ENCODE measurements at regions not wholly inside any gene's neighbourhood (a gene's known extent, or its start where the extent isn't known, plus 50 kb on each side); places are given as distances from the start of the nearest gene placed in this dataset.
A peak's percentile ranks its signal among the peaks of the same experiment; 100 is the strongest.

DNA sequence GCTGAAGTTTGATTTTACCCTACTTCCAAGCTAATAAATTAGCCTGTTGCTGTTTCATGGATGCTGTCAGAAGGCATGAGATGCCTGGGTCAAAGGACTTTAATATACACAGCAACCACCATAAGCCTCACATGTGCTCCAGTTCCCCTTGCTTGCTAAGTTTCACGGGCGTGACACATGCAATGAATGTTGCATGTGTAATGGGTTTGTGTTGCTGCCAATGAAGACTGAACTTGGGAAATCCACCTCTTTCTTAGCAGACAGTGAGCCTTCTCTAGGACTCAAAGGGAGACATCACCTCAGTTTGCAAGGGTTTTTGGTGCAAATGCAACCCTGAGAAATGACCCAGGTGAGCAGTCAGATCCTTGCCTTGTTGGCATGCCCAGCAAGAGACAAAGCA lies 505.5 kb upstream of the PODXL start:
- DNase-seq (ENCODE audit: low read depth), result no peak
- no peak for TF ChIP-seq CTCF (conservative IDR thresholded peaks at IDR 0.05; ENCODE audit: low read depth, low read length)
- H3K4me3 ChIP-seq (ENCODE audit: low read length), result no peak overlapping the region

- no peak for TF ChIP-seq CTCF (conservative IDR thresholded peaks at IDR 0.05; ENCODE audit: low read depth, low read length)
- no peak for DNase-seq (ENCODE audit: low read depth)
- no peak overlapping the region for H3K4me3 ChIP-seq (ENCODE audit: low read length)
These were observed 502.7 kb upstream of the PODXL start for GRCh38 chr7:132059141-132059540.

GRCh38 chr7:132055336-132056120 lies 499.1 kb upstream of the PODXL start:
- DNase-seq (ENCODE audit: low read depth), result no peak
- no peak for TF ChIP-seq CTCF (conservative IDR thresholded peaks at IDR 0.05; ENCODE audit: low read depth, low read length)
- H3K4me3 ChIP-seq (ENCODE audit: low read length), result no peak overlapping the region

GRCh38 chr7:132053871-132054270 lies 497.4 kb upstream of the PODXL start:
- no peak for DNase-seq (ENCODE audit: low read depth)
- H3K4me3 ChIP-seq (ENCODE audit: low read length), result no peak overlapping the region
- TF ChIP-seq CTCF (conservative IDR thresholded peaks at IDR 0.05; ENCODE audit: low read depth, low read length), result no peak

- no peak for DNase-seq (ENCODE audit: low read depth)
- no peak for TF ChIP-seq CTCF (conservative IDR thresholded peaks at IDR 0.05; ENCODE audit: low read depth, low read length)
- H3K4me3 ChIP-seq (ENCODE audit: low read length), result no peak overlapping the region
These were observed 494.9 kb upstream of the PODXL start for GRCh38 chr7:132051311-132051710.

GRCh38 chr7:132049462-132050304 lies 493.3 kb upstream of the PODXL start:
- TF ChIP-seq CTCF (conservative IDR thresholded peaks at IDR 0.05; ENCODE audit: low read depth, low read length), result peak; percentile 80
- DNase-seq (ENCODE audit: low read depth), result no peak
- H3K4me3 ChIP-seq (ENCODE audit: low read length), result no peak overlapping the region

Data from retinal pigment epithelial cell (primary cell).